ENCODE measurements at regions not wholly inside any gene's neighbourhood (a gene's known extent, or its start where the extent isn't known, plus 50 kb on each side); places are given as distances from the start of the nearest gene placed in this dataset.

DNA sequence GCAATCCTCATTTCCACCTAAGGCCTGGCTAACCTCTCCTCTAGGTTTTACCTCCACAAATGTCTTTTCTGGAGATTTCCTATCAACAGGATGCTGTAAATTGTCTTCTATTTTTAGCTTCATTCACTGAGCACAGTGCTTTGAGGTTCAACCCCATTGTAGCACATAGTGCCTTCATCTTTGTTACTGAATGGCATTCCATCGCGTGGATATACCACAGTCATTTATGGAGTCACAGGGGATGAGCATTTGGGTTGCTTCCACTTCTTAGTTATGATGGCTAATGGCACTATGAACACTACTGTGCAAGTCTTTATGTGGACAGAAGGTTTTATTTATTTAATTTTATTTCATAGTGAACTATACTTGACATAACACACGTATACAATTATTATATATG is 387.1 kb downstream of the SMOC2 start:
- no peaks in the 10 kb centered on the region for H3K27me3 ChIP-seq (replicated peaks)
- TF ChIP-seq, protein P1, sequence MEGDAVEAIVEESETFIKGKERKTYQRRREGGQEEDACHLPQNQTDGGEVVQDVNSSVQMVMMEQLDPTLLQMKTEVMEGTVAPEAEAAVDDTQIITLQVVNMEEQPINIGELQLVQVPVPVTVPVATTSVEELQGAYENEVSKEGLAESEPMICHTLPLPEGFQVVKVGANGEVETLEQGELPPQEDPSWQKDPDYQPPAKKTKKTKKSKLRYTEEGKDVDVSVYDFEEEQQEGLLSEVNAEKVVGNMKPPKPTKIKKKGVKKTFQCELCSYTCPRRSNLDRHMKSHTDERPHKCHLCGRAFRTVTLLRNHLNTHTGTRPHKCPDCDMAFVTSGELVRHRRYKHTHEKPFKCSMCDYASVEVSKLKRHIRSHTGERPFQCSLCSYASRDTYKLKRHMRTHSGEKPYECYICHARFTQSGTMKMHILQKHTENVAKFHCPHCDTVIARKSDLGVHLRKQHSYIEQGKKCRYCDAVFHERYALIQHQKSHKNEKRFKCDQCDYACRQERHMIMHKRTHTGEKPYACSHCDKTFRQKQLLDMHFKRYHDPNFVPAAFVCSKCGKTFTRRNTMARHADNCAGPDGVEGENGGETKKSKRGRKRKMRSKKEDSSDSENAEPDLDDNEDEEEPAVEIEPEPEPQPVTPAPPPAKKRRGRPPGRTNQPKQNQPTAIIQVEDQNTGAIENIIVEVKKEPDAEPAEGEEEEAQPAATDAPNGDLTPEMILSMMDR (IDR thresholded peaks at IDR 0.05; ENCODE audit: low read depth, low read length, missing control alignments): no peak
- no peaks in the 10 kb centered on the region for H3K36me3 ChIP-seq (replicated peaks)
- no peak overlapping the region for H3K4me3 ChIP-seq (ENCODE audit: low read depth, low read length)
- no peak for DNase-seq
- in situ Hi-C loops (cut with HindIII; ENCODE audit: low pct_ligation_motif_present, low sequenced_read_pairs): no loop called here
- no peak overlapping the region for H3K27ac ChIP-seq

DNA sequence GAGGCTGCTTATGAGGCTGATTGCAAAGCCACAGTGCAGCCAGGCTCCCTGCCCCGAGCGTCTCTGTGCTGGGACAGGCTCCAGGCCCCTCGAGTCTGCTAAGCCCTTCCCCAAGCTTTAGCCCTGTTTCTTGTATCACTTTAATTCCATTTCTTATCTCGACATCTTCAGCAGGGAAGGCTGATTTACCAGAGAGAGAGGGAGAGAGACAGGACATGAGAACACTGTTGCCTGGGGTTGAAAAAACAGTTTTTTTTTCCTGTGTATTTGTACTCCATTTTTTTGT is 386.5 kb downstream of the SMOC2 start:
- no peaks in the 10 kb centered on the region for H3K36me3 ChIP-seq (replicated peaks)
- no peak for DNase-seq
- H3K27ac ChIP-seq: no peak overlapping the region
- no peak overlapping the region for H3K4me3 ChIP-seq (ENCODE audit: low read depth, low read length)
- H3K27me3 ChIP-seq (replicated peaks): no peaks in the 10 kb centered on the region
- TF ChIP-seq, protein P1 (IDR thresholded peaks at IDR 0.05; ENCODE audit: low read depth, low read length, missing control alignments): no peak
- in situ Hi-C loops (cut with HindIII; ENCODE audit: low pct_ligation_motif_present, low sequenced_read_pairs): no loop called here

DNA sequence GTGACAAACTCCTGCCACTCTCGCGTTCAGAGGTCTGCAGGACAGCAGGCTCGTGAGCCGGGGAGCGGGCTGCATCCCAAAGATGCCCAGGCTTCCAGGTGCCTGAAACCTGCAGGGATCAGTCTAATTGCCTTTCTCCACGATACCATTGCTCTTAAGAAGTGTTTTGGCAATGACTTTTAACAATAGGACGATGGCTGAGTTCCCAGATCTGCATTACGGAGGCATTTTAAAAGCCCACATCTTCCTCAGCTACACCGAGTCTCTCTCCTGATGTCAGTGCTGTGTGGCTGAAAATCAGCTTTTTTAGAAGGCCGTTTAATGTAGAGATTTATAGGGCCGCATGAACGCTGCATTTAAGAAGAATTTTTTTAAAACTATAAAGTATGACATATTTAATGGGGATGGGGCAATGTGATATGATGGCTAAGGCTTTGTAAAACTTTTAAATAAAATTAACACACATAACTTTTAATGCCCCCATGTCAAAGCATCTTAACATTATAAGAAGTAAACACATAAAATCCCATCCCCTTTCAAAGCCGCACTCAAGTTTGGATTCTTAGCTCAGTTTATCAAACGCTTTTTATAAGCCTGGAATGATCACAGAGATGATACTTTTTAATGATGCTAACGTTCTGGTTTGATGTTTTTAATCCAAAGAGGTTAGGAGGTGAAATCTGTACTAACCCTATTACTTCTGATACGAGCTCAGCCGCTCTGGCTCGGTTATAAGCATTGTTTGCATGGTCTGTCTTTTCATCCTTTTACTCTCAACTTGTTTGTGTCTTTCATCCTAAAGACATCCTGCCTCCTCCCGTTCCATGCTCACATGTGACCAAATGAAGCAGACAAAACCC is 386.0 kb downstream of the SMOC2 start:
- Histone ChIP-seq H3K27ac (no peak overlapping the region), H3K27me3 (replicated peaks) (no peaks in the 10 kb centered on the region), H3K36me3 (replicated peaks) (no peaks in the 10 kb centered on the region), H3K4me3 (ENCODE audit: low read depth, low read length) (no peak overlapping the region)
- TF ChIP-seq, protein P1 (IDR thresholded peaks at IDR 0.05; ENCODE audit: low read depth, low read length, missing control alignments): no peak
- in situ Hi-C loops (cut with HindIII; ENCODE audit: low pct_ligation_motif_present, low sequenced_read_pairs): no loop called here
- DNase-seq: no peak

DNA sequence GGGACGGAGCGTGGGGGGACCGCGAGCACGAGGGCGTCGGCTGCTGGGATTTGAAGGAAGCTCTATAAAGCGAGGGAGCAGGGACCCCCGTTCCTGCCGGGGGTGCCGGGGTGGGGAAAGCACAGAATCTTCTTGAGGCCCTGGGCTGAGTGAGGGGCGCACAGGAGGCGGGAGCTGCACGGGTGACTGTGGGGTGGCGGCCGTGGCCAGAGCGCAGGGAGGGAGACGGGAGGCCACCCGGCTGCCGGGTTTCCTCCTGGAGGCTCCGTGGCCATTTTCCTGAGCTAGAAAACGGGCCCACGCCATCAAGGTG is 385.1 kb downstream of the SMOC2 start:
- in situ Hi-C loops (cut with HindIII; ENCODE audit: low pct_ligation_motif_present, low sequenced_read_pairs): no loop called here
- no peak for DNase-seq
- Histone ChIP-seq H3K27ac (no peak overlapping the region), H3K4me3 (ENCODE audit: low read depth, low read length) (no peak overlapping the region), H3K36me3 (replicated peaks) (no peaks in the 10 kb centered on the region), H3K27me3 (replicated peaks) (no peaks in the 10 kb centered on the region)
- TF ChIP-seq, protein P1 (IDR thresholded peaks at IDR 0.05; ENCODE audit: low read depth, low read length, missing control alignments): no peak

DNA sequence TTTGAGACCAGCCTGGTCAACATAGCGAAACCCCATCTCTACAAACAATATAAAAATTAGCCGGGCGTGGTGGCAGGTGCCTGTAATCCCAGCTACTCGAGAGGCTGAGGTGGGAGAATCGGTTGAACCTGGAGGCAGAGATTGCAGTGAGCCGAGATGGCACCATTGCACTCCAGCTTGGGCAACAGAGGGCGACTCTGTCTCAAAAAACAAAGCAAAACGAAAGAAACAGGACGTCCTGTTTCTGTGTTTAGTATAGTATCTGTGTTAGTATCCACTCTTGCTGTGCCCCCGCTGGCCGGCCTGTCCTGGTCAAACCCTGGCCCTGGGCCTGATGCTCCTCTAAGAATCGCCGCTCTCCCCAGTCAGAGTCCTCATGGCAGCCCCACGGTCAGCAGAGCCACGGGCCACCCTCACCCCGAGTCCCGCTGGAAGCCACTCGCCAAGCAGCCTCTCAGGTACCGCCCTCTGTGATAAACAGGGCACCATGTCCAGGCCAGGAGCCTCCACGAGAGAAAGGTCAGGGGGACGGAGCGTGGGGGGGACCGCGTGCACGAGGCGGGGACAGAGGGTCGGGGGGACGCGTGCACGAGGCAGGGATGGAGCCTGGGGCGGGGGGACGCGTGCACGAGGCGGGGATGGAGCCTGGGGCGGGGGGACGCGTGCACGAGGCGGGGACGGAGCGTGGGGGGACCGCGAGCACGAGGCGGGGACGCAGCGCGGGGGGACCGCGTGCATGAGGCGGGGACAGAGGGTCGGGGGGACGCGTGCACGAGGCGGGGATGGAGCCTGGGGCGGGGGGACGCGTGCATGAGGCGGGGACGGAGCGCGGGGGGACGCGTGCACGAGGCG is 384.5 kb downstream of the SMOC2 start:
- H3K4me3 ChIP-seq (ENCODE audit: low read depth, low read length): no peak overlapping the region
- H3K27me3 ChIP-seq (replicated peaks): no peaks in the 10 kb centered on the region
- in situ Hi-C loops (cut with HindIII; ENCODE audit: low pct_ligation_motif_present, low sequenced_read_pairs): no loop called here
- no peak for DNase-seq
- no peaks in the 10 kb centered on the region for H3K36me3 ChIP-seq (replicated peaks)
- H3K27ac ChIP-seq: no peak overlapping the region
- TF ChIP-seq, protein P1 (IDR thresholded peaks at IDR 0.05; ENCODE audit: low read depth, low read length, missing control alignments): no peak

Data from brain microvascular endothelial cell (primary cell).